ENCODE measurements at regions not wholly inside any gene's neighbourhood (a gene's known extent, or its start where the extent isn't known, plus 50 kb on each side); places are given as distances from the start of the nearest gene placed in this dataset.

DNA sequence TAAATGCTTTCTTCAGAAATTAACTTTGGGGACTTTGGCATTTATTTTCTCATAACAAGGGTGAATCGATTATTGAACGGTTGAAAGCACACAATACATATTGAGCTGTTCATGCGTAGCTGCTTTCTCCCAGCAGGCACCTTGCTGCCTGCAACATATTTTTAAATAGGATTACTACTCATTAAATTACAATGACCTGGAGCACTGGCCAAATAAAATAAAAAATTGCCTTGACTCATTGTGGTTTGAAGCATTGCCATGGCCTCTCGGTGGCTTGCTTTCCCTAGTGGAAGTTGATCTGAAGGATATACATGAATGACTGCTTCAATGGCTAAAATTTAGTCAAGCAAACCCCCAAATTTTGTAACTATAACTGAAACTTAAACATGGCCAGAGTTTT lies 181.6 kb upstream of the NUDT12 start:
- no peaks in the 10 kb centered on the region for H3K9me3 ChIP-seq (ENCODE audit: control insufficient read depth in 4 of 4, low read length in 3 of 4)
- H3K36me3 ChIP-seq (ENCODE audit: control insufficient read depth in 4 of 4, insufficient read depth in 3 of 4, low read depth in 1 of 4, low read length in 3 of 4), result no peaks in the 10 kb centered on the region
- no peak for DNase-seq (ENCODE audit: low spot score)
- H3K27me3 ChIP-seq (ENCODE audit: control insufficient read depth in 4 of 4, insufficient read depth in 4 of 4, low read length in 3 of 4), result no peaks in the 10 kb centered on the region
- no peak overlapping the region for H3K4me3 ChIP-seq (ENCODE audit: low read depth in 1 of 3, low read length in 3 of 3)
- H3K9ac ChIP-seq (ENCODE audit: low read depth in 1 of 2, low read length in 2 of 2), result no peak overlapping the region
- no peak for TF ChIP-seq HNF4G (IDR thresholded peaks at IDR 0.05)
- TF ChIP-seq EGR1 (IDR thresholded peaks at IDR 0.05; ENCODE audit: low read depth in 2 of 2), result no peak
- TF ChIP-seq RAD21 (IDR thresholded peaks at IDR 0.05), result no peak
- TF ChIP-seq, protein P1, sequence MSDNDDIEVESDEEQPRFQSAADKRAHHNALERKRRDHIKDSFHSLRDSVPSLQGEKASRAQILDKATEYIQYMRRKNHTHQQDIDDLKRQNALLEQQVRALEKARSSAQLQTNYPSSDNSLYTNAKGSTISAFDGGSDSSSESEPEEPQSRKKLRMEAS (IDR thresholded peaks at IDR 0.05), result no peak
- H3K27ac ChIP-seq (ENCODE audit: low read depth in 1 of 2, low read length in 2 of 2), result no peak overlapping the region
- H3K4me1 ChIP-seq (ENCODE audit: control insufficient read depth in 4 of 4, insufficient read depth in 4 of 4, low read length in 3 of 4), result no peaks in the 10 kb centered on the region
- WGBS, result 88% methylated on average over 4 of the region's 4 CpGs

GRCh38 chr5:103743421-103743820 lies 180.8 kb upstream of the NUDT12 start:
- no peaks in the 10 kb centered on the region for H3K27me3 ChIP-seq (ENCODE audit: control insufficient read depth in 4 of 4, insufficient read depth in 4 of 4, low read length in 3 of 4)
- no peak overlapping the region for H3K27ac ChIP-seq (ENCODE audit: low read depth in 1 of 2, low read length in 2 of 2)
- no peak for DNase-seq (ENCODE audit: low spot score)
- TF ChIP-seq RXRA (IDR thresholded peaks at IDR 0.05) (no peak), HNF4G (IDR thresholded peaks at IDR 0.05) (no peak), YY1 (IDR thresholded peaks at IDR 0.05) (no peak), HNF4A (conservative IDR thresholded peaks at IDR 0.05) (no peak), FOXA2 (IDR thresholded peaks at IDR 0.05) (no peak), ATF3 (IDR thresholded peaks at IDR 0.05) (no peak), EGR1 (IDR thresholded peaks at IDR 0.05; ENCODE audit: low read depth in 2 of 2) (no peak), CTCF (IDR thresholded peaks at IDR 0.05; ENCODE audit: low read depth, low read length, missing input control) (no peak), TAF1 (conservative IDR thresholded peaks at IDR 0.05) (no peak), GABPA (IDR thresholded peaks at IDR 0.05 in 1 of 2, conservative IDR thresholded peaks at IDR 0.05 in 1 of 2) (no peak), ZBTB33 (IDR thresholded peaks at IDR 0.05) (no peak), RAD21 (IDR thresholded peaks at IDR 0.05) (no peak), SP1 (IDR thresholded peaks at IDR 0.05) (no peak), FOXA1 (IDR thresholded peaks at IDR 0.05) (no peak), NR2F2 (IDR thresholded peaks at IDR 0.05) (no peak), JUND (IDR thresholded peaks at IDR 0.05) (no peak)
- TF ChIP-seq, protein P2, sequence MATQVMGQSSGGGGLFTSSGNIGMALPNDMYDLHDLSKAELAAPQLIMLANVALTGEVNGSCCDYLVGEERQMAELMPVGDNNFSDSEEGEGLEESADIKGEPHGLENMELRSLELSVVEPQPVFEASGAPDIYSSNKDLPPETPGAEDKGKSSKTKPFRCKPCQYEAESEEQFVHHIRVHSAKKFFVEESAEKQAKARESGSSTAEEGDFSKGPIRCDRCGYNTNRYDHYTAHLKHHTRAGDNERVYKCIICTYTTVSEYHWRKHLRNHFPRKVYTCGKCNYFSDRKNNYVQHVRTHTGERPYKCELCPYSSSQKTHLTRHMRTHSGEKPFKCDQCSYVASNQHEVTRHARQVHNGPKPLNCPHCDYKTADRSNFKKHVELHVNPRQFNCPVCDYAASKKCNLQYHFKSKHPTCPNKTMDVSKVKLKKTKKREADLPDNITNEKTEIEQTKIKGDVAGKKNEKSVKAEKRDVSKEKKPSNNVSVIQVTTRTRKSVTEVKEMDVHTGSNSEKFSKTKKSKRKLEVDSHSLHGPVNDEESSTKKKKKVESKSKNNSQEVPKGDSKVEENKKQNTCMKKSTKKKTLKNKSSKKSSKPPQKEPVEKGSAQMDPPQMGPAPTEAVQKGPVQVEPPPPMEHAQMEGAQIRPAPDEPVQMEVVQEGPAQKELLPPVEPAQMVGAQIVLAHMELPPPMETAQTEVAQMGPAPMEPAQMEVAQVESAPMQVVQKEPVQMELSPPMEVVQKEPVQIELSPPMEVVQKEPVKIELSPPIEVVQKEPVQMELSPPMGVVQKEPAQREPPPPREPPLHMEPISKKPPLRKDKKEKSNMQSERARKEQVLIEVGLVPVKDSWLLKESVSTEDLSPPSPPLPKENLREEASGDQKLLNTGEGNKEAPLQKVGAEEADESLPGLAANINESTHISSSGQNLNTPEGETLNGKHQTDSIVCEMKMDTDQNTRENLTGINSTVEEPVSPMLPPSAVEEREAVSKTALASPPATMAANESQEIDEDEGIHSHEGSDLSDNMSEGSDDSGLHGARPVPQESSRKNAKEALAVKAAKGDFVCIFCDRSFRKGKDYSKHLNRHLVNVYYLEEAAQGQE (IDR thresholded peaks at IDR 0.05), result no peak
- TF ChIP-seq, protein P1 (IDR thresholded peaks at IDR 0.05), result no peak
- H3K4me3 ChIP-seq (ENCODE audit: low read depth in 1 of 3, low read length in 3 of 3), result no peak overlapping the region
- no peak overlapping the region for H3K9ac ChIP-seq (ENCODE audit: low read depth in 1 of 2, low read length in 2 of 2)
- no peaks in the 10 kb centered on the region for H3K36me3 ChIP-seq (ENCODE audit: control insufficient read depth in 4 of 4, insufficient read depth in 3 of 4, low read depth in 1 of 4, low read length in 3 of 4)
- 72% methylated on average over 2 of the region's 2 CpGs for WGBS
- no peaks in the 10 kb centered on the region for H3K4me1 ChIP-seq (ENCODE audit: control insufficient read depth in 4 of 4, insufficient read depth in 4 of 4, low read length in 3 of 4)
- H3K9me3 ChIP-seq (ENCODE audit: control insufficient read depth in 4 of 4, low read length in 3 of 4), result no peaks in the 10 kb centered on the region

All from liver (tissue), 8 donors.